ENCODE measurements at regions not wholly inside any gene's neighbourhood (a gene's known extent, or its start where the extent isn't known, plus 50 kb on each side); places are given as distances from the start of the nearest gene placed in this dataset.

- no peak for DNase-seq (ENCODE audit: low read depth)
These were observed 74.7 kb downstream of the PRORP start for GRCh38 chr14:35197015-35197414.

DNA sequence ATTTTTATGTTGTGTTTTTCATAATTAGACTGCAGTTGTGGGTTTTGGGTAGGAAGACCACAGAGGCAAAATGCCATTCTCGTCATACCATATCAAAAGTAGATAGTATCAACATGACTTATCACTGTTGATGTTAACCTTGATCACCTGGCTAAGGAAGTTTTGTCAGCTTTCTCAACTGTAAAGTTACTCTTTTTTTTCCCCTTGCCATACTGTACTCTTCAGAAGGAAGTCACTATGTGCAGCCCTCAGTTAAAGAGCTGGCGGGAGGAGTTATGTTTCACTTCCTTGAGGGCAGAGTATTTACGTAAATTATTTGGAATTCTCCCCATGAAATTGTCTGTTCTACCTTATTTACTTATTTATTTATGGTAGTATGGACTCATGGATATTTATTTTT lies 78.7 kb downstream of the PRORP start:
- H3K36me3 ChIP-seq (ENCODE audit: control insufficient read depth, insufficient read depth, low read length) = no peaks in the 10 kb centered on the region
- no peak overlapping the region for H3K4me3 ChIP-seq (ENCODE audit: low read depth, low read length)
- no peak for DNase-seq (ENCODE audit: low read depth)
- TF ChIP-seq, protein P1, sequence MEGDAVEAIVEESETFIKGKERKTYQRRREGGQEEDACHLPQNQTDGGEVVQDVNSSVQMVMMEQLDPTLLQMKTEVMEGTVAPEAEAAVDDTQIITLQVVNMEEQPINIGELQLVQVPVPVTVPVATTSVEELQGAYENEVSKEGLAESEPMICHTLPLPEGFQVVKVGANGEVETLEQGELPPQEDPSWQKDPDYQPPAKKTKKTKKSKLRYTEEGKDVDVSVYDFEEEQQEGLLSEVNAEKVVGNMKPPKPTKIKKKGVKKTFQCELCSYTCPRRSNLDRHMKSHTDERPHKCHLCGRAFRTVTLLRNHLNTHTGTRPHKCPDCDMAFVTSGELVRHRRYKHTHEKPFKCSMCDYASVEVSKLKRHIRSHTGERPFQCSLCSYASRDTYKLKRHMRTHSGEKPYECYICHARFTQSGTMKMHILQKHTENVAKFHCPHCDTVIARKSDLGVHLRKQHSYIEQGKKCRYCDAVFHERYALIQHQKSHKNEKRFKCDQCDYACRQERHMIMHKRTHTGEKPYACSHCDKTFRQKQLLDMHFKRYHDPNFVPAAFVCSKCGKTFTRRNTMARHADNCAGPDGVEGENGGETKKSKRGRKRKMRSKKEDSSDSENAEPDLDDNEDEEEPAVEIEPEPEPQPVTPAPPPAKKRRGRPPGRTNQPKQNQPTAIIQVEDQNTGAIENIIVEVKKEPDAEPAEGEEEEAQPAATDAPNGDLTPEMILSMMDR (IDR thresholded peaks at IDR 0.05; ENCODE audit: insufficient read depth, low read length, poor library complexity, severe bottlenecking) = no peak
- no peaks in the 10 kb centered on the region for H3K27me3 ChIP-seq (ENCODE audit: control insufficient read depth, insufficient read depth, low read length)

More at GRCh38 chr14:35197015-35197414, 74.7 kb downstream of the PRORP start:
- no peak overlapping the region for H3K4me3 ChIP-seq (ENCODE audit: low read depth, low read length)
- TF ChIP-seq, protein P1 (IDR thresholded peaks at IDR 0.05; ENCODE audit: insufficient read depth, low read length, poor library complexity, severe bottlenecking) = no peak
- H3K27me3 ChIP-seq (ENCODE audit: control insufficient read depth, insufficient read depth, low read length) = no peaks in the 10 kb centered on the region
- no peaks in the 10 kb centered on the region for H3K36me3 ChIP-seq (ENCODE audit: control insufficient read depth, insufficient read depth, low read length)

DNA sequence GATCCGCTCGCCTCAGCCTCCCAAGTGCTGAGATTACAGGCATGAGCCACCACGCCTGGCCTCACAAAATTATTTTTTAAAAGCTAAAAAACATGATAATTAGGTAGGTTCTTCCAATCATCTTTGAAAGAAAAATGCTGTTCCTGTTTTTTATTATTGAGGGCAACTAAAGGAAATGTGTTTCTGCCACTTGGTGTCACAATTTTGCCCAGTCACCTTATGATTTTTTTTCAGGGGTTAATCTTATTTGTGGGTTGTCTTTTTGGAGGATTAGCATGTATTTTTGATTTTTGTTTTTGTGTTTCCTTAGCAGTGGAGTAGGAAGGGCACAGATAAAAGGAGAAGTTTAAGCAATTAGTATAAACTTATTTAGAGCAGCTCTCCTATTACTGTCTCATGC lies 79.8 kb downstream of the PRORP start:
- no peaks in the 10 kb centered on the region for H3K27me3 ChIP-seq (ENCODE audit: control insufficient read depth, insufficient read depth, low read length)
- no peak overlapping the region for H3K4me3 ChIP-seq (ENCODE audit: low read depth, low read length)
- DNase-seq (ENCODE audit: low read depth) = no peak
- TF ChIP-seq, protein P1 (IDR thresholded peaks at IDR 0.05; ENCODE audit: insufficient read depth, low read length, poor library complexity, severe bottlenecking) = no peak
- H3K36me3 ChIP-seq (ENCODE audit: control insufficient read depth, insufficient read depth, low read length) = no peaks in the 10 kb centered on the region

- Histone ChIP-seq H3K27me3 (ENCODE audit: control insufficient read depth, insufficient read depth, low read length) (no peaks in the 10 kb centered on the region), H3K4me3 (ENCODE audit: low read depth, low read length) (no peak overlapping the region), H3K36me3 (ENCODE audit: control insufficient read depth, insufficient read depth, low read length) (no peaks in the 10 kb centered on the region)
- DNase-seq (ENCODE audit: low read depth) = no peak
- TF ChIP-seq, protein P1 (IDR thresholded peaks at IDR 0.05; ENCODE audit: insufficient read depth, low read length, poor library complexity, severe bottlenecking) = no peak
These were observed 83.4 kb downstream of the PRORP start for GRCh38 chr14:35205737-35206136.

GRCh38 chr14:35211067-35211466 lies 81.1 kb upstream of the PSMA6 start:
- no peak overlapping the region for H3K4me3 ChIP-seq (ENCODE audit: low read depth, low read length)
- H3K27me3 ChIP-seq (ENCODE audit: control insufficient read depth, insufficient read depth, low read length) = no peaks in the 10 kb centered on the region
- no peaks in the 10 kb centered on the region for H3K36me3 ChIP-seq (ENCODE audit: control insufficient read depth, insufficient read depth, low read length)
- TF ChIP-seq, protein P1 (IDR thresholded peaks at IDR 0.05; ENCODE audit: insufficient read depth, low read length, poor library complexity, severe bottlenecking) = no peak
- DNase-seq (ENCODE audit: low read depth) = no peak

GRCh38 chr14:35212471-35213142 lies 79.6 kb upstream of the PSMA6 start:
- H3K4me3 ChIP-seq (ENCODE audit: low read depth, low read length) = no peak overlapping the region
- DNase-seq (ENCODE audit: low read depth) = no peak
- no peaks in the 10 kb centered on the region for H3K27me3 ChIP-seq (ENCODE audit: control insufficient read depth, insufficient read depth, low read length)
- no peaks in the 10 kb centered on the region for H3K36me3 ChIP-seq (ENCODE audit: control insufficient read depth, insufficient read depth, low read length)
- TF ChIP-seq, protein P1 (IDR thresholded peaks at IDR 0.05; ENCODE audit: insufficient read depth, low read length, poor library complexity, severe bottlenecking) = no peak
